ENCODE measurements at regions not wholly inside any gene's neighbourhood (a gene's known extent, or its start where the extent isn't known, plus 50 kb on each side); places are given as distances from the start of the nearest gene placed in this dataset.

DNA sequence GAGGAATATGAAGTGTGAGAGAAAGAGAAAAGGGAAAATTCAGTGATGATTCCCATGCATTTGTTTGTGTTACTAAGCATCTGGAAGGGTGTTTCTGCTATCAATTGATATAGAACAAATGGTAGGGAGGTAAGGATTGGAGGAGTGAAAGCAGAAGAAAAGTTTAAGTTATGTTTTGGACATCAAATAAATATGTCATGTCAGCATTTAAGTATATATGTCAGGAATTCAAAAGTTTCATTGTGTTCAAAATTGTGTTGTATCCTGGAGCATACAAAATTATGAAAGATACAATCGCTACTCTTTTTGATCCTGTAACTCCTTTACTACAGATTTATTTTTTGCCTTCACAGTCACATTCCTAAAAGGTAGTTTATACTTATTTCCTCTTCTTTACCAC is 885.8 kb downstream of the KCNA4 start:
- WGBS, 2 donors: 86 to 97% methylated on average over 1 of the region's 1 CpG
- no peak overlapping the region for H3K27ac ChIP-seq
- H3K4me3 ChIP-seq: no peak overlapping the region
- H3K36me3 ChIP-seq: no peaks in the 10 kb centered on the region
- intact Hi-C loops (cut with DNase I): no loop called here
- no peaks in the 10 kb centered on the region for H3K4me1 ChIP-seq
- DNase-seq (no peak), ATAC-seq (no peak)
- TF ChIP-seq, protein P1, sequence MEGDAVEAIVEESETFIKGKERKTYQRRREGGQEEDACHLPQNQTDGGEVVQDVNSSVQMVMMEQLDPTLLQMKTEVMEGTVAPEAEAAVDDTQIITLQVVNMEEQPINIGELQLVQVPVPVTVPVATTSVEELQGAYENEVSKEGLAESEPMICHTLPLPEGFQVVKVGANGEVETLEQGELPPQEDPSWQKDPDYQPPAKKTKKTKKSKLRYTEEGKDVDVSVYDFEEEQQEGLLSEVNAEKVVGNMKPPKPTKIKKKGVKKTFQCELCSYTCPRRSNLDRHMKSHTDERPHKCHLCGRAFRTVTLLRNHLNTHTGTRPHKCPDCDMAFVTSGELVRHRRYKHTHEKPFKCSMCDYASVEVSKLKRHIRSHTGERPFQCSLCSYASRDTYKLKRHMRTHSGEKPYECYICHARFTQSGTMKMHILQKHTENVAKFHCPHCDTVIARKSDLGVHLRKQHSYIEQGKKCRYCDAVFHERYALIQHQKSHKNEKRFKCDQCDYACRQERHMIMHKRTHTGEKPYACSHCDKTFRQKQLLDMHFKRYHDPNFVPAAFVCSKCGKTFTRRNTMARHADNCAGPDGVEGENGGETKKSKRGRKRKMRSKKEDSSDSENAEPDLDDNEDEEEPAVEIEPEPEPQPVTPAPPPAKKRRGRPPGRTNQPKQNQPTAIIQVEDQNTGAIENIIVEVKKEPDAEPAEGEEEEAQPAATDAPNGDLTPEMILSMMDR (IDR thresholded peaks at IDR 0.05): no peak
- H3K27me3 ChIP-seq: no peaks in the 10 kb centered on the region
- H3K9me3 ChIP-seq: peaks cover 0 to 2% (median 0%) of the 10 kb centered on the region in 11 donors

DNA sequence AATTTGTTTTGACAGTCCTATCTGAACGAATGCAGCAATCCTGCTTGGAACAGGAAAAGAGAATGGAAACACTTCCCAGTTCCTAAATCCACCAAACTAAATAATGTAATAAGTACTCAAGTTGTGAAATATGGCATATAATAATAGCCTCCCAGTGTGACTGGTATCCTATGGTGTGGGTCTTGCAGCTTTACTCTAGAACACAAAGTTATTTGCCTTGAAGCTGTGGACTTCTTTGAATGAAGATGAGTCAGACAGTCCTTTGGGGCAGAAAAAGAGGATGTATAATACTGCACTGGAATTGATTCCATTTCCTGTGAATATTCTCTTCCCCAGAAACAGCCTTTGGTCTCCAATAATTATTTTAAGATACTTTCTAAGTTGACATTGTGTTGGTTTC is 887.0 kb downstream of the KCNA4 start:
- TF ChIP-seq, protein P1 (IDR thresholded peaks at IDR 0.05): no peak
- H3K36me3 ChIP-seq: no peaks in the 10 kb centered on the region
- no peak overlapping the region for H3K27ac ChIP-seq
- H3K4me1 ChIP-seq: no peaks in the 10 kb centered on the region
- whole genome bisulfite sequencing, 2 donors: 34 to 38% methylated on average over 1 of the region's 1 CpG
- H3K4me3 ChIP-seq: no peak overlapping the region
- intact Hi-C loops (cut with DNase I): no loop called here
- no peaks in the 10 kb centered on the region for H3K9me3 ChIP-seq
- DNase-seq: no peak
- no peak for ATAC-seq
- H3K27me3 ChIP-seq: no peaks in the 10 kb centered on the region

DNA sequence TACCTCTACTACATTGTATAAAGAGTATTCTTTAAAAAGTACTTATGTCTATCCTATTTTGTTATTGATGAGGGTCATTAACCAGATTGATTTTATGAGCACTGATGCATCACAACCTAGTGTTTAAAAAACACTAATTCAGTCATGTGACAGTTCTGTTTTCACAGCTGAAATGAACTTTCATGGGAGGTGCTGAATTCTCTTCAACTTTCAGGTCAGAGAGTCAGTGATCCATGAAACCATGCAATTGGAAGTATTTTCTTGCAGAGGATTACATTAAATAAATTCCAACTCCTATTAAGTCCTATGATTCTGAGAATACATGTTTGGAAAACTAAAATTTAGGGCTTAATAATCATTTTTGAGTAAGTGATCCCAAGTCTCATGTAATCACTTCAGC is 889.4 kb downstream of the KCNA4 start:
- intact Hi-C loops (cut with DNase I): no loop called here
- no peak for DNase-seq
- H3K9me3 ChIP-seq: no peaks in the 10 kb centered on the region
- H3K4me1 ChIP-seq: no peaks in the 10 kb centered on the region
- H3K27ac ChIP-seq: no peak overlapping the region
- TF ChIP-seq, protein P1 (IDR thresholded peaks at IDR 0.05): no peak
- H3K4me3 ChIP-seq: no peak overlapping the region
- ATAC-seq: no peak
- H3K27me3 ChIP-seq: no peaks in the 10 kb centered on the region
- H3K36me3 ChIP-seq: no peaks in the 10 kb centered on the region

DNA sequence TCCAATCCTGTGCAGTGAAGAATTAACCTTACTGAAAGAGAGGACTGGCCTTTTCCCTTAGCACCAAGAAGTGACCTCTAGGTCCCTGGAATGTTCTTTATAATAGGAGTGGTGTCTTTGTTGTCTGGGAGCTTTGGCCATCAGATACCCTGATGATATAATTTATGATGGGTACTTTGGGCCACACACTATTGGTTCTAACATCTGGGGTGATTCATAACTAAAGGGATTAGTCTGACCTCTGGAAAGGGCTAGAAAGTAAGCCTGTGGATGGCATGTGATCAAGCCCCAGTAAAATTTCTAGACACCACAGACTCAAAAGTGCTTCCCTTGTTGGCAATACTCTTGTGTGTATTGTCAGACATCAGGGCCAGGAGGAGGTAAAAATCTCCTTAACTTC is 891.2 kb downstream of the KCNA4 start:
- intact Hi-C loops (cut with DNase I): no loop called here
- ATAC-seq: no peak
- TF ChIP-seq, protein P1 (IDR thresholded peaks at IDR 0.05): no peak

DNA sequence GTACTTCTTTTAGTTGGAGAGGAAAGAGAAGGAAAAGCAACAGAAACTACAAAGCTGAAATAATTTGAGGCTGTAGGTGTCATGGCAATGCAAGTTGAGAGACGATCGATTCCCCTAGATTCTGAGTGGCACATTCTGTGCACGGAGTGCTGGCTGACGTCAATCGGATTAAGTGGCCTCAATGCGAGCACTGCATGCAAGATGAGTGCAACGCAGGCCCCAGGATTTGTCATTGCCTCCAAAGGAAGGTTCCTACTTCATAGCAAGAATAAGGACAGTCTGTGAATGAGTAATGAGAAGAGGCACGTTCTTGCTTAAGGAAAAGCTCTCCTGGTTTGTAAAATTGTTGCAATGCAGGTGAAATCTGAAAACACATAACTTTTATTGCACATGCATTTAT is 892.4 kb downstream of the KCNA4 start:
- H3K36me3 ChIP-seq: no peaks in the 10 kb centered on the region
- intact Hi-C loops (cut with DNase I): no loop called here
- no peak for ATAC-seq
- H3K27me3 ChIP-seq: no peaks in the 10 kb centered on the region
- no peak for DNase-seq
- H3K4me1 ChIP-seq: no peaks in the 10 kb centered on the region
- no peak overlapping the region for H3K27ac ChIP-seq
- 73 to 76% methylated on average over 8 of the region's 8 CpGs for WGBS, 2 donors
- no peaks in the 10 kb centered on the region for H3K9me3 ChIP-seq
- TF ChIP-seq, protein P1 (IDR thresholded peaks at IDR 0.05): no peak
- no peak overlapping the region for H3K4me3 ChIP-seq

More for the DNA sequence above, 891.2 kb downstream of the KCNA4 start:
- H3K27me3 ChIP-seq: no peaks in the 10 kb centered on the region
- H3K36me3 ChIP-seq: no peaks in the 10 kb centered on the region
- no peaks in the 10 kb centered on the region for H3K9me3 ChIP-seq
- DNase-seq: no peak
- H3K4me1 ChIP-seq: no peaks in the 10 kb centered on the region
- no peak overlapping the region for H3K4me3 ChIP-seq
- H3K27ac ChIP-seq: no peak overlapping the region
